ENCODE measurements at regions not wholly inside any gene's neighbourhood (a gene's known extent, or its start where the extent isn't known, plus 50 kb on each side); places are given as distances from the start of the nearest gene placed in this dataset.

DNA sequence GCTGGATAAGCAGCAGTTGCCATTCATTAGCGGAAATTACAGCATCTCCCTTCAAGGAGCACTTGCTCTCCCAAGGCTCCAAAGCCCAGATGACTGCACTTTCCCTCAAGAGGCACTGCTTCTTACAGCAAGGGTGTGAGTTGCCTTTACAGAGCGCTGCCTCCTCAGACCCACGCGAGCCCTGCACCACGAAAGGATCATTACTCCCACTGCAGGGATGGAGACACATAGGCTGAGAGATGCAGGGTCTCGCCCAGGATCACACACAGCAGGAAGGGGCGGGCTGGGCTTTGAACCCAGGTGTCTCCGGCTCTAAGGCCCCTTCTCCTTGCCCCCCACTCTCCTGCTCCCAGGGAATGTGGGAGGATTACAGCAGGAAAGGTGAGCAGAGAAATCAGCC, 405.5 kb downstream of the MATN1 start:
- no peaks in the 10 kb centered on the region for H3K9me3 Mint-ChIP-seq
- peaks cover 47% of the 10 kb centered on the region for H3K27me3 Mint-ChIP-seq (ENCODE audit: low read depth)
- H3K27ac Mint-ChIP-seq = no peak overlapping the region
- no peak overlapping the region for H3K4me3 Mint-ChIP-seq
- no peaks in the 10 kb centered on the region for H3K36me3 Mint-ChIP-seq (ENCODE audit: low read depth)
- TF ChIP-seq, protein P1, sequence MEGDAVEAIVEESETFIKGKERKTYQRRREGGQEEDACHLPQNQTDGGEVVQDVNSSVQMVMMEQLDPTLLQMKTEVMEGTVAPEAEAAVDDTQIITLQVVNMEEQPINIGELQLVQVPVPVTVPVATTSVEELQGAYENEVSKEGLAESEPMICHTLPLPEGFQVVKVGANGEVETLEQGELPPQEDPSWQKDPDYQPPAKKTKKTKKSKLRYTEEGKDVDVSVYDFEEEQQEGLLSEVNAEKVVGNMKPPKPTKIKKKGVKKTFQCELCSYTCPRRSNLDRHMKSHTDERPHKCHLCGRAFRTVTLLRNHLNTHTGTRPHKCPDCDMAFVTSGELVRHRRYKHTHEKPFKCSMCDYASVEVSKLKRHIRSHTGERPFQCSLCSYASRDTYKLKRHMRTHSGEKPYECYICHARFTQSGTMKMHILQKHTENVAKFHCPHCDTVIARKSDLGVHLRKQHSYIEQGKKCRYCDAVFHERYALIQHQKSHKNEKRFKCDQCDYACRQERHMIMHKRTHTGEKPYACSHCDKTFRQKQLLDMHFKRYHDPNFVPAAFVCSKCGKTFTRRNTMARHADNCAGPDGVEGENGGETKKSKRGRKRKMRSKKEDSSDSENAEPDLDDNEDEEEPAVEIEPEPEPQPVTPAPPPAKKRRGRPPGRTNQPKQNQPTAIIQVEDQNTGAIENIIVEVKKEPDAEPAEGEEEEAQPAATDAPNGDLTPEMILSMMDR (IDR thresholded peaks at IDR 0.05; ENCODE audit: unreplicated experiment in 3 of 3) = no peak
- peaks cover 46% of the 10 kb centered on the region for H3K4me1 Mint-ChIP-seq

DNA sequence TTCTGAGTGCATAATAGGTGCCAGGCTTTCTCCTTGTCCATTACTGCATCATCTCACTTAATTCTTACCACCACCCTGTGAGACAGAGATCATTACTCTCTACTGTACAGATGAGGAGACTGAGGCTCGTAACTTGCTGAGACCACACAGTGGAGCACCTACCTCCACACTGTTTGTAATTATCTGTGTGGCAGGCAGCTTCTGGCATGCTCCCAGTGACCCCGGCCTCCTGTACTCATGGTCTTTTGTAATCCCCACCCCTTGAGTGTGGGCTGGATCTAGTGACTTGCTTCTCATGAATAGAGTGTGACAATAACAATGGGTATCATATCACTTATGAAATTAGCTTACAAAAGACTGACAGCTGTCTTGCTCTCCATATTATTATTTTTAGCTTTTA, 407.3 kb downstream of the MATN1 start:
- Mint-ChIP-seq H3K4me1 (peaks cover 31% of the 10 kb centered on the region), H3K27ac (no peak overlapping the region), H3K36me3 (ENCODE audit: low read depth) (no peaks in the 10 kb centered on the region), H3K4me3 (no peak overlapping the region), H3K9me3 (no peaks in the 10 kb centered on the region), H3K27me3 (ENCODE audit: low read depth) (peaks cover 36% of the 10 kb centered on the region)
- TF ChIP-seq, protein P1 (IDR thresholded peaks at IDR 0.05; ENCODE audit: unreplicated experiment in 3 of 3) = no peak

DNA sequence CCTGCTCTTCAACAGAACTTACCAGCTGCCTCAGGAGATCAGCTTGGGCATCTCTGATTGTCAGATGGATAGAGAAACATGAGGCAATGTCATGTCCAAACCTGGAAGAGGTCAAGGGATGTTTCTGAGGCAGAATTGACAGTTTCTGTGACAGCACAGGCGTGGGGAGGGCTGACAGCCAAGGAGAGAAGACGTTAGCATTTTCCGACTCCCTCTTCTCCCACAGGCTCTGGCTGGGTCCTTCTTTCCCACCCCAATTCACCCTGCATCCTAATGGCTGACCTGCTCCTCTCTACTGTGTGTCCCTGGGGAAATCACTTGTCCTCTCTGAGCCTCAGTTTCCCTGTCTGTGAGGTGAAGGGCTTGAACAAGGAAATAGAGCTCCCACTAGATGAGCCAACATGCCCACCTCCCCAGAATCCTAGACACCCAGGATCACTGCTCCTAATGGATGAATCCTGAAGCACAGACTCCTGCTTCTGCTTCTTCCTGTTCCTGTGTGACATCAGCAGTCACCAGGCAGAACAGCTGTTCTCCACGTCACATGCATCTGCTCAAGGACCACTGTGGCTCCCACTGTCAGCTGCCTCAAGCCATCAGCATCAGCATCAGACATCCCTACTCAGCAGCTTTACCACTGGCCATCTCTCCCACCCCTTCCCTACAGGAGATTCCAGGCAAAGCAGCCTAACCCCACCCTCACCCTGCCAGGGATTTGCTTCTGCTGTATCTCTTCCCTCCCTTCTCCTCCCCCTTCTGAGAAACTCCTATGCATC, 408.0 kb downstream of the MATN1 start:
- H3K4me1 Mint-ChIP-seq = peaks cover 24% of the 10 kb centered on the region
- H3K27ac Mint-ChIP-seq = peak overlapping the region in 1 of 3 experiments; percentile 63
- H3K9me3 Mint-ChIP-seq = no peaks in the 10 kb centered on the region
- H3K27me3 Mint-ChIP-seq (ENCODE audit: low read depth) = peaks cover 40% of the 10 kb centered on the region
- no peaks in the 10 kb centered on the region for H3K36me3 Mint-ChIP-seq (ENCODE audit: low read depth)
- no peak overlapping the region for H3K4me3 Mint-ChIP-seq
- TF ChIP-seq, protein P1 (IDR thresholded peaks at IDR 0.05; ENCODE audit: unreplicated experiment in 3 of 3) = no peak

DNA sequence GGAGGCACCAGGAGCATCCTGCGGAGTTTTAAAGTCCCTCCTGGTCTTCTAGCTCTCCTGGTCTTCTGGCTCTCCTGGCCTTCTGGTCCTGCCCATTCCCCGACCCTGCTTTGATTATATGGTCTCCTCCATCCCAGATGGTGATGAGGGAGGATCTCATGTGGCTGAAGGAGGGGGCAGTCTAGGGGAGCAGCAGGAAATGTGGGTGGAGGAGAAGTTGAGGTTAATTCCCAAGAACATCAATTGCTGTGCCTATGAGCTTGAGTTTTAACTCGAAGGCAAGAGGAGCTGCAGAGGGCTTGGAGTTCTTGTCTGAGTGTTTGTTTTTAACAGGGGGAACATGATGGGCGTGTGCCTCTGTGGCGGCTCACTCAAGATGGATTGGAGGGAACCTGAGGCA, 408.8 kb downstream of the MATN1 start:
- Mint-ChIP-seq H3K27ac (no peak overlapping the region), H3K4me3 (no peak overlapping the region), H3K4me1 (peaks cover 23% of the 10 kb centered on the region), H3K36me3 (ENCODE audit: low read depth) (no peaks in the 10 kb centered on the region), H3K27me3 (ENCODE audit: low read depth) (peaks cover 40% of the 10 kb centered on the region), H3K9me3 (no peaks in the 10 kb centered on the region)
- TF ChIP-seq, protein P1 (IDR thresholded peaks at IDR 0.05; ENCODE audit: unreplicated experiment in 3 of 3) = no peak

DNA sequence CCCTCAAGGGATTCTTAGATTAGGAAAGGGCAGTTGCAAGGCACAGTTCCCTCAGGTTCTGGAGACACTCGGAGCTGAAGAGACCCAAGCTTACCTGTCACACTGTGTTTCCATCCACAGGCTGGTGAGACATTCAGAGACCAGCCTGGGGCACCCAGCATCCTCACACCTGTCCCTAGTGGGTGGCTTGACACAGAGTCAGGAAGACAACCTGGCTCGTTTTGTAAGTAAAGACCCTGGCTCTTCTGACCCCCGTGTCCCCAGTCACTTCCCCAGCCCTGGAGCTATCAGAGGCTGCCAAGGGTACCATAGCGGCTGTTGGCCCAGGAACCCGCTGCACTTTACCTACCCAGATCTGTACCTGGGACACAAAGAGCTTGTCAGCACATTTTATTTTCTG, 409.8 kb downstream of the MATN1 start:
- TF ChIP-seq, protein P1 (IDR thresholded peaks at IDR 0.05; ENCODE audit: unreplicated experiment in 3 of 3) = no peak
- Mint-ChIP-seq H3K4me3 (no peak overlapping the region), H3K4me1 (peaks cover 23% of the 10 kb centered on the region), H3K27me3 (ENCODE audit: low read depth) (peaks cover 36% of the 10 kb centered on the region), H3K27ac (no peak overlapping the region), H3K36me3 (ENCODE audit: low read depth) (no peaks in the 10 kb centered on the region), H3K9me3 (no peaks in the 10 kb centered on the region)

DNA sequence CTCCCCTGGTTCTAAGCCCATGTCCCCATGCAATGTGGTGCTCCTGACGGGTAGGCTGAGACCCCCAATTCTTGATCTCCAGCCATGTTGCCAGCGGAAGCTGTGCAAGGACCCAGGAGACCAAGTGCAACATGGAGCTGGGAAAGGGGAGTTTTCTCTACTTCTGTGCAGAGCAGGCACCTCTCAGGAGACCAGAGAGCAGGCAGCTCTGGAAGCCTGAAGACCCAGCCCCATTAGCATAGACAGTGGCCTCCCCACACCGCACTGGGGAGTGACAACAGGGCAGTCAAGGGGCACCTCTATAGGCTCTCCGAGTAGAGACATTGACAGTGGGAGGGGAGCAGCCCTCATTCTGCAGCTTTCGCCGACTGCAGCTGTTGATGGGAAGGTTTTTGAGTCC, 410.2 kb downstream of the MATN1 start:
- Mint-ChIP-seq H3K4me1 (peaks cover 23% of the 10 kb centered on the region), H3K9me3 (no peaks in the 10 kb centered on the region), H3K4me3 (no peak overlapping the region), H3K27ac (no peak overlapping the region), H3K27me3 (ENCODE audit: low read depth) (peaks cover 34% of the 10 kb centered on the region), H3K36me3 (ENCODE audit: low read depth) (no peaks in the 10 kb centered on the region)
- TF ChIP-seq, protein P1 (IDR thresholded peaks at IDR 0.05; ENCODE audit: unreplicated experiment in 3 of 3) = no peak
